GM20000 (cell line): ENCODE measurements at regions not wholly inside any gene's neighbourhood (a gene's known extent, or its start where the extent isn't known, plus 50 kb on each side); places are given as distances from the start of the nearest gene placed in this dataset.

ENCODE experiments used
- DNase-seq: peaks from one replicate; pipeline ENCODE4 v3.0.0; 2012; ENCODE audit warnings: low spot score
- TF ChIP-seq, protein P1 (sequence below): IDR thresholded peaks from 2 replicates; pipeline ENCODE4 v1.5.1; 2012; ENCODE audit warnings: mild to moderate bottlenecking, control low read depth; ENCODE audit errors: extremely low read depth, missing control alignments

DNA sequence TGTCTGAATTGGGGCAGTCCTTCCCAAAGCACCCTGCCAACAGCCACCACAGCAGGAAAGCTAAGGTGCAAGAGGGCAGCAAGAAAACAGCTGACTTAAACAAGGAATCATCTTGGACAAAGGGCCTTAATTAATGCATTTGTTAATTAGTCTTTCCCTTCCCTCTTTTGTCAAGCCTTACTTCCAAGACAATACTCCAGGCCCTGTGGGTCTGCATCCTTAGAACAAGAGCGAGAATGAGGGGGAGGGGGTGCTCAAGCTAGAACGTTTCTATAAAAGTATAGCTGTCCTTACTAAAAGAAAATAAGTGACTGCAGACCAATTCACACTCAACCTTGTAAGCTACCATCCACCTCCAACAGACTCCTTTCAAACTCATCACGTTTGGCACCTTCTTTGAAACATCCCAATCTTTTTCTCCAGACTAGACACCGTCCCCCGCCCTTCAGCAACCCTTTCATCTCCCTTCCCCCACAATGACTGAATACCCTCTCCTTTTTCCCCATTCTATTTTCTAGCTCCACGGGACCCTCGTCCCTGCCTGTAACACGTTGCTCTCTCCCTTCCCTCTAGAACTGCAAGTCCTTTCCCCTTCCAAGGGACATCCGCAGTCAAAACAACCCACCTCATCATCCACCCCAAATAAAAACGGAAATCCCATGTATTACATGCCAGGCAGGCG lies 85.7 kb upstream of the RNF38 start:
- no peak for DNase-seq
- TF ChIP-seq, protein P1, sequence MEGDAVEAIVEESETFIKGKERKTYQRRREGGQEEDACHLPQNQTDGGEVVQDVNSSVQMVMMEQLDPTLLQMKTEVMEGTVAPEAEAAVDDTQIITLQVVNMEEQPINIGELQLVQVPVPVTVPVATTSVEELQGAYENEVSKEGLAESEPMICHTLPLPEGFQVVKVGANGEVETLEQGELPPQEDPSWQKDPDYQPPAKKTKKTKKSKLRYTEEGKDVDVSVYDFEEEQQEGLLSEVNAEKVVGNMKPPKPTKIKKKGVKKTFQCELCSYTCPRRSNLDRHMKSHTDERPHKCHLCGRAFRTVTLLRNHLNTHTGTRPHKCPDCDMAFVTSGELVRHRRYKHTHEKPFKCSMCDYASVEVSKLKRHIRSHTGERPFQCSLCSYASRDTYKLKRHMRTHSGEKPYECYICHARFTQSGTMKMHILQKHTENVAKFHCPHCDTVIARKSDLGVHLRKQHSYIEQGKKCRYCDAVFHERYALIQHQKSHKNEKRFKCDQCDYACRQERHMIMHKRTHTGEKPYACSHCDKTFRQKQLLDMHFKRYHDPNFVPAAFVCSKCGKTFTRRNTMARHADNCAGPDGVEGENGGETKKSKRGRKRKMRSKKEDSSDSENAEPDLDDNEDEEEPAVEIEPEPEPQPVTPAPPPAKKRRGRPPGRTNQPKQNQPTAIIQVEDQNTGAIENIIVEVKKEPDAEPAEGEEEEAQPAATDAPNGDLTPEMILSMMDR = no peak

DNA sequence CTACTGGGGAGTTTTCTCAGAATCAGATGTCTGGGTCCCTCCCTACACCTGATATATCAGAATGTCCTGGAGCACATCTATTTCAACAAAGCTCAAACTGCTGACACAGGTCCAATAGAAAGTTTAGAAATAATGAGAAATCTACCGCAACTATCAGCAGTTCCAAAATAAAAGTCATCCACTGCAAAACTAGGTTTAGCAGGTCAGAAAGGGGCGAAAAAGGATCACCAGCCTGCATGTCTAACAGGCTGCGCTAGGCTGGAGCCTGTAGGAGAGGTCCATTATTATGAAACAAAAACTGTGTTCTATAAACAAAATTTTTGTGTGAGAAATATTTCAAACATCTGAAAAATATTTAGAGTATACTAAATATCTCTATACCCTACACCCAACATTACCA lies 84.1 kb upstream of the RNF38 start:
- TF ChIP-seq, protein P1 = no peak
- no peak for DNase-seq

DNA sequence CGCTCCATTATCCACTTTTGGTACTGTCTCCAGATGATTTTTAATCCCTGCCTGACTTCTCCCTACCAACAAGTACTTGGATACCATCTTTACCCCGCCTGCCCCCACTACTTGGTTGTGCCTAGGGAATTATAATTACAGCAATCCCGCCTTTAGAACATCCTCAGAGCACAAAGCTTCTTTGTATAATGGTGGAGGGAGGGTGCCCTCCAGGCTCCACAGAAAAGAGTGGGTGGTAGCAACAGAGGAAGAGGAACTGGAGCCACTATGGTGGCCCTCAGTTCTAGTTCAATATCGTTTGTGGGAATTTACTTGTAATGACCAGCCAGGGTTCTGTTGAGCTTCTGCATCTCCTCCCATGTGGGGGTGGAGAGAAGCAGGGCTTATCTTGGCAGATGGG lies 79.0 kb upstream of the RNF38 start:
- TF ChIP-seq, protein P1 = no peak
- DNase-seq = no peak

DNA sequence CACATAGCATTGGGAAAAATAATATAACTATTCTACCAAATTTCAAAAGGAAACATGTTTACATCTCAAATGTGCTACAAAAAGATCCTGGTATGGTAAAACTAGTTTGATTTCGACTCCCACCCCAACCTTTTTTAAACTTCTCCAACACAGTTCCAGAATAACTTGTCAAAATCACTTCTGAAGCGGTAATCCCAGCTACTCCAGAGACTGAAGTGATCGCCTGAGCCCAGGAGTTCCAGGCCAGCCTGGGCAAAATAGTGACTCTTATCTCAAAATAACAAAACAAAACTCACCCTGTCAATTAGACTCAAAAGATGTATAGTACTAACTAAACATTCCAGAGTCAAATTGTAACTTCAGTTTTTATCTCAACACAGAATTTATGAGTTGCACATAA lies 71.3 kb upstream of the RNF38 start:
- DNase-seq = no peak
- TF ChIP-seq, protein P1 = no peak

DNA sequence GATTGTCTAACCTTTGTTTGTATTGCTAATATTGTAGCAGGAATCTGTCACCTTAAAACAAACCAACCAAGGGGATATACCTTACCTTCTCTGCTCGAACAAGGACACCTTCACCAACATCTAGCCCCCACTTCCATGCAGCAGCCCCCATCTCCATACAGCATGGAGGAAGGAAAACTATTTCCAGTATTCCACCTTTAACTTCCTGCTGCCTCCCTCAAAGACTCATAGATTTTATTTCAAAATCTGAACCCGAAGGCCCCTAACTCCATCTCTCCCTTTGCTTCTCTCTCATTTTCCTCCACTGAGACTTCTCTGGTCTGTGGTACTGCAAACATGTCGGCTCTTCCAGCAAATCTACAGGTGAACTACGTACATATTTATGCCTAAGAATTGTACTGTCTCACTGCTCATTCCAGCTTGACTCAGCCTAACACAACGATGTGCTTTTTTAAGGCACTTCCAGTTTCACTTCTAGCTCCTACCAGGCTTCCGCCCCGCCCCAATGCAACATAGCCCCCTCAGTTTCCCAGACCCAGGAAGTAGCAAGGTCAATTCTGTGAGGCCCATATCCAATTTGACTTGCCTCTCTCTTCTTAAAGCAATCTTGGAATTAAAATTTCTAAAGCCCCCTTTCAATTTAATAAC lies 70.7 kb upstream of the RNF38 start:
- TF ChIP-seq, protein P1 = no peak

DNA sequence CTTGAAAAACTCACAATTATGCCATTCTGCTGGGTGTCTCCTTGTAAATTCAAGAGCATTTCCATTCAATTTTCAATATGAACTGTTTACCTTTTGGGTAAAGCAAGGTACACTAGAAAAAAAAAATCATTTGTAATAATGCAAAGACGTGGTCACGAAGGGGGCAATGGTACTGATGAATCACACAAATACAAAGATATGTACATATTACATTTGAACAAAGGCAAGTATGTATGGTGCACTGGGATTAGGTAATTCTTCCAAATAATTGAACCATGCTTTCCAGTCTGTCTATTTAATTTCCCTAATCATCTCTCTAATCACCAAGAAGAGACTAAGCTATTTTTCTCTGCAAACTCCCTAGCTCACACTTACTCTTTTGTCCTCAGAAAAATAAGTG lies 63.4 kb upstream of the RNF38 start:
- TF ChIP-seq, protein P1 = no peak
- DNase-seq = no peak

More for the DNA sequence above, 70.7 kb upstream of the RNF38 start:
- DNase-seq = peak; percentile 77

DNA sequence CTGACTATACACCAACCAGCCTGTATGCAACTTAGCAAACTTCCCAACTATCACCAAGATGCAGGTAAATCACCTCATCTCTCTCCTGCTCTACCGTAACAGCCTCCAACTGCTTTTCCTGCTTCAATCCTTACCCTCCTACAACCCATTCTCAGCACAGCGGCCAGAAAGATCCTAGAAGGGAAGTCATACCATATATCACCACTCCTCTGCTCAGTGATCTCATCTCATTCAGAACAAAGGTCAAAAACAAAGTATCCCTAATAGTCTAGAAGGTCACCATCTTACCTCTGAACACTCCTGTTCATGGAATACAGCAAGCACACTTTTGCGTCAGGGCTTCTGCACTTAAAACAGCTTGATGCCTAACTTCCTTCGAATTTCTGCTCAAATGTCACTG lies 62.2 kb upstream of the RNF38 start:
- DNase-seq = no peak
- TF ChIP-seq, protein P1 = no peak
